Kidney tubule cell (primary cell): ENCODE measurements at regions not wholly inside any gene's neighbourhood (a gene's known extent, or its start where the extent isn't known, plus 50 kb on each side); places are given as distances from the start of the nearest gene placed in this dataset.
"Not testable (repeated sequence)": the region's sequence is repeated elsewhere in the genome, so short reads cannot be mapped to it uniquely, and the experiment has no call there.

Experiments
- DNase-seq: peaks from one replicate; pipeline ENCODE4 v3.0.0-alpha.2; 2018; ENCODE audit warnings: low spot score

DNA sequence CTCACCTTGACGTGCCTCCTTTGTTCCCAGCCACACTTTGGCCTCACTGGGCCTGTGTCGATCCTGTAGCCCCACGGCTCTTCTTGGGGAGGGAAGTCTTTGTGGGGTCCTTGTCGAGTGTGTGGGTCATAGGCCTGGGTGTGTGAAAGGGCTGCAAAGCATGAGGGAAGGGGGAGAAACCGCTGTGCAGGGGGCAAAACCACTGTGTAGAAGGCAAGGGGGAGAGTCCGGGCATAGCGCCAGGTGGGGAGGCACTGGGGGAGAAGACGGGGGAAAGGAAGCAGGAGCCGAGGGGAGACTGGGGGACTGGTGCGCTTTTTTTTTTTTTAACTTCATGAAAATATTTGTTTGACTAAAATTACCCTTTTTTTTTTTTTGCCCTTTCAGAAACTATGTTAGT lies 65.1 kb upstream of the RASD2 start:
- DNase-seq, result no peak

DNA sequence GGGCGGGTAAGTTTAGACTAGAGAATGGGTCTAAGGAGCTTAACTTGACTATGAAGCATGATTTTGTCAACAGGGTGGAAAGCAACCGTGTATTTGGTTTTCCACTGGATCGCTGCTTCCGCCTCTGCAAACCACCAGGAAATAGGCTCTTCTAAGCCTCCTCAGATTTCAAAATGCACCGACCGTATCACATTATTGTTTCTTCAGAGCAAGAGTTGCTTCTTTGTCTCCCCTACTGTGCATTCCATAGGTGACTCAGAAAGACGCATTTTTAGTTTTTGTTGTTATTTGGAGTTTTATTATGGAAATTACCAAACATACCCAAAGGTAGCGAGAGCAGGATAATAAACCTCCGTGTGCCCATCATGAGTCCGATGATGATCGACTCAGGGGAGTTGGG lies 64.3 kb upstream of the RASD2 start:
- DNase-seq, result peak; percentile 63

DNA sequence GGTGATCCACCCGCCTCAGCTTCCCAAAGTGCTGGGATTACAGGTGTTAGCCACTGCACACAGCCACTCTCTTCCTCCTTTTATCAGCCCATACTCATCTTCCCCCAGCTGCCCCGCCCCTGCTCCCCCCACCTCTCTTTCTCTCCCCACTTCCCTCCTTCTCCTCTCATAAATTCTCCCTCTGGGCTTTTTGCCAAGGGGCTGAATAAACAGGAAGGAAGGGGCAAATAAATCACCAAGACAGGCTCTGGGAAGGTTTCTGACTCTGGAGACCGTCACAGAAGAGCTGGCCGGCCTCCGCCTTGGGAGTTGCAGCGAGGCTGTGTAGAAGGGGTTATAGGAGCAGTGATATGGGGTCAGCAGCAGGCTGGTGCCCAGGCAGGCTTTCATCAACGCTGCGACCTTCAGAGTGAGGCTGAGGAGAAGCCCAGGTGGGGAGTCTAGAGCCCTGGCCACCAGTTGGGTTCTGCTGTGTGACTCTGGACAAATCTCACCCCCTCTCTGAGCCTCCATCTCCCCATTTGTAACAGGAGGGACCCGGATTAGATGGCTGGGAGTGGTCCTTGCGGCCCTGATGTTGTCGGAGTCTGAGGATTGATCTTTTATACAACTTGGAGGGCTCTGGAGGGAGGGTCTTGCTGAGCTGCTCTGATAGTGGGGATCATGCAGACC lies 62.6 kb upstream of the RASD2 start:
- peak; percentile 96 for DNase-seq

DNA sequence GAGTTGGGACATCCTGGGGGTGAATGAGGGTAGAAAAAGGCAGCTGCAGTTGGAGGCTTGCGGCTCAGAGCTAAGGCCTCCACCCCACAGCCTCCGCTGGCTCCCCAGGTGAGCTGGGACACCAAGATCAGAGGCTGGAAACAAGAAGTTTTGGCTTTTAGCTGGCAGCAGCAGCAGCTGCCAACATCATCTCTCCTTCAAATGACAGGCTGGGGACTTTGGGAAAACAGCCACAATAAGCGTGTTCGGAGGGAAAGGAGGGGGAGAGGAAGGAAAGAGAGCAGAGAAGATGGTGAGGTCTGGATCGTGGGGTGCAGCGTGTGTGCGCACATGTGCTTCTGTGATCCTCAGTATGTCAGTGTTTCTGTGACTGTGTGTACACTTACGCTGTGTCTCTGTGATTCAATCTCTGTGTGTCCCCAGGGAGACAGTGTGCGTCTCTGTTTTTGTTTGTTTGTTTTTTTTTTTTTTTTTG lies 62.0 kb upstream of the RASD2 start:
- no peak for DNase-seq

DNA sequence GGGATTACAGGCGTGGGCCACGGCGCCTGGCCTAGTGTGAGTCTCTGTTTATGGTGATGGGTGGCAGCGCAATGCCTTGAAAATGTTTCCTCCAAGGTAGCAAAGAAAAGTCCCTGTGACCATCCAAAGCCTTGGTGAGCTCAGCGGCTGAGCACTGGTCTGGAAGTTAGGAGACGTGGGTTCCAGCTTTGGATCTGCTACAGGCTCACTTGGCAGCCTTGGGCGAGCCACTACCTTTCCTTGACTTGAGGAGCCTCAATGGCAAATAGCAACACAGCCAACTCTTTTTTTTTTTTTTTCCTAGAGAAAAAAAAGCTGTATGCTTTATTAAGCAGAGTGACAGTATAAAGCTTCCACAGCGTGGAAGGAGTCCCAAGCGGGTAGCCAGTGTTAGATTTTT lies 61.3 kb upstream of the RASD2 start:
- no peak for DNase-seq

DNA sequence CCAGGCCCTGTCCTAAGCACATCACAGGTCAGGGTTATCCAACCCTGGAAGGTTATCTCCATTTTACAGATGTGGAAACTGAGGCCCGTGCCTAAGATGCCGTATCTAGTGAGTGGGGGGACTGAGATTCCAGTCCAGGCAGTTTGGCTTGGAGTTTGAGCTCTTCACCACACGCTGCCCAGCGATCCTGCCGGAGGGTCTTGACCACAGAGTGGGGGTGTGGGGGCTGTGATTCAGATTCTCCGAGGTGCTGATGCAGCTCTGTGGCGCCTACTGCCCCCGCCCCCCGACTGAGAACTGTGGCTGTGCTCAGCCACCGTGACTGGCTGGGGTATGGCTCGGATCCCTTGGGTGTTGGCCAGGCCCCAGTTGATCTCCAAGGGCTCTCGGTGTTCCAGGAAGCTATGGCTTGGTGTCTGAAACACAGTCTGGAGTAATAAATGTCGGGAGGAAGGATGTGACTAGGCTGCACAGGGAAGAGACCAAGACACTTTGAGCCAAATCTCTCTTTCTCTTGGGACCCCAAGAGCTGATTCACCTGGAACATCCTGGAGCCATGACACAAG lies 60.6 kb upstream of the RASD2 start:
- peak; percentile 86 for DNase-seq

DNA sequence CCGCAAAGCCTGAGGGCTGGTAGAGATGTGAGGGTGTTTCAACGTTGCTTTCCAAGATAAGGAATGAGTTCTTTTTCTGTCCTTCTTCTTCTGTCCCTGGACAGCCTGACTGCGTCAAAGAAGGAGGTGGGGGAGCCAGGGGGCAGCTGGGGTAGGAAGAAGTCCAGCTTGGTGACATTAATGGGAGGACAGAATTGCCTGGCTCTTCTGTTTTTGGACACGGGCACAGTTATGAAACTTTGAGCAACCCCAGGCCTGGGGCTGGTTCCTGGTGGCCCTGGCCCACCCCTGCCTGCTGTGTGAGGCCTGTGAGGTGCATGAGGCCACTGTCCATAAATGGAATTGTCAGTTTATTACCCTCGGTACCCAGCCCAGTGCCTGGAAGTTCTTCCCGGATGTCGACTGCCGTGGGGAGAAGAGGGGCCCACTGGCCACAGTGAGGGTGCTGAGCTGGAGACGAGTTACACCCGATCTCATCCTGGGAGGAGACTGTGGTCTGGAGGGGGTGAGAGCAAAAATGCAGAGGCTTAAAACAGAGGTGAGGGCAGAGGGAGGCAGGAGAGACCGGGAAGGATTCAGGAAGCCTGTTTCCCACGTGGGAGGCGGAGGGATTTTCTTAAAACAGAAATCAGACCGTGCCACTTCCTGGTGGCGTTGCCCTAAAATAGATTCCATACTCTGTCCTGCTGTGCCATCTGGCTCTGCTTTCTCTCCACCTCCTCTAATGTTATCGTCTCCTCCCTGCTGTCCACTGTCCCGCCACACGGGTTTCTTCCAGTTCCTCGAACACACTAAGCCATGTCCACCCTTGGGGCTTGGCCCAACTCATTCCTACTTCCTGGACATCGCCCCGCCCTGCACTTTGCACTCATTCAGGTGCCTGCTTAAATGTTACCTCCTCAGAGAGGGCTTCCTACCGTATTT lies 59.7 kb upstream of the RASD2 start:
- no peak for DNase-seq

DNA sequence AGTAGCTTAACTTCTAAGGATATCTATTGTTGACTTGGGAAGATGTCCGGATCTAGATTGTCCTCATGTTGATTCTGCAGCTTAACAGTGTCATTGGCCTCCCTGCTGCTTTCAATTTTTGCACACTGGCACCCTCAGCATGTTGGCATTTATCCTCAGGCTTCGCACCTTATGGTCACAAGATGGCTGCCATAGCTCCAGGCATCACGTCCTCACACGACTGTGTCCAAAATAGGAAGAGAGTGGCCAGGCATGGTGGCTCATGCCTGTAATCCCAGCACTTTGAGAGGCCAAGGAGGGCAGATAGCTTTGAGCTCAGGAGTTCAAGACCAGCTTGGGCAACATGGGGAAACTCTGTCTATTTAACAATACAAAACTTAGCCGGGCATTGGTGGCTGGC lies 58.3 kb upstream of the RASD2 start:
- no peak for DNase-seq

DNA sequence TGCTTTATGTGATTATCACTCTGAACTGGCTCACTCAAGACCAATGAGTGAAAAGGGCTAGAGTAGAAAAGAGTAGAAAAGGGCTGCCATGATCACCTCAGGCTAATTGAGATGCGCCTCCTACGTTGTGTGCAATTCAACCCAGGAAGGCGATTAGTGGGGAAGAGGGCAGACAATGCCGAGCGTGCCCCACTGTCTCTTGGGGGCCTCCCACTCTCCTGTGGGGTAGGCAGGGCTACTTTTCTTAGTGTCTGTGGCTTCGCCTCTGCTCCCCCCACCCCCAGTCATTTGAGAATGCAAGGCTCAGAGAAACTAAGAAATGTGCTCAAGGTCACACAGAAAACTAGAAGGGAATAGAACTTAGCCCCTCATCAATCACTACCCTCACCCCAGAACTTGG lies 57.7 kb upstream of the RASD2 start:
- no peak for DNase-seq

DNA sequence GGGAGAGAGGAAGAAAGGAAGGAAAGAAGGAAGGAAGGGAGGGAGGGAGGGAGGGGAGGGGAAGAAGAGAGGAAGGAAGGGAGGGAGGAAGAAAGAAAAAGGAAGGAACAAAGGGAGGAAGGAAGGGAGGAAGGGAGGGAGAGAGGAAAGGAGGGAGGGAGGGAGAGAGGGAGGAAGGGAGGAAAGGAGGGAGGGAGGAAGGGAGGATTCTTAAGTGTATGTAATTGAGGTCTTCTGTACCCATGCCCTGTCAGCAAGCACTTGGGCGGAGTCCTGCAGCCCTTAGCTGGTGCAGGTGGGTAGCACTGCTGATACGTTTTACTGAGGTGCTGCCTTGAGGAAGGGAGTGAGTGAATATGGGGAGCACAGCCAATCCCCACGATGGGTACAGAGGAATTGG lies 56.9 kb upstream of the RASD2 start:
- no peak for DNase-seq

DNA sequence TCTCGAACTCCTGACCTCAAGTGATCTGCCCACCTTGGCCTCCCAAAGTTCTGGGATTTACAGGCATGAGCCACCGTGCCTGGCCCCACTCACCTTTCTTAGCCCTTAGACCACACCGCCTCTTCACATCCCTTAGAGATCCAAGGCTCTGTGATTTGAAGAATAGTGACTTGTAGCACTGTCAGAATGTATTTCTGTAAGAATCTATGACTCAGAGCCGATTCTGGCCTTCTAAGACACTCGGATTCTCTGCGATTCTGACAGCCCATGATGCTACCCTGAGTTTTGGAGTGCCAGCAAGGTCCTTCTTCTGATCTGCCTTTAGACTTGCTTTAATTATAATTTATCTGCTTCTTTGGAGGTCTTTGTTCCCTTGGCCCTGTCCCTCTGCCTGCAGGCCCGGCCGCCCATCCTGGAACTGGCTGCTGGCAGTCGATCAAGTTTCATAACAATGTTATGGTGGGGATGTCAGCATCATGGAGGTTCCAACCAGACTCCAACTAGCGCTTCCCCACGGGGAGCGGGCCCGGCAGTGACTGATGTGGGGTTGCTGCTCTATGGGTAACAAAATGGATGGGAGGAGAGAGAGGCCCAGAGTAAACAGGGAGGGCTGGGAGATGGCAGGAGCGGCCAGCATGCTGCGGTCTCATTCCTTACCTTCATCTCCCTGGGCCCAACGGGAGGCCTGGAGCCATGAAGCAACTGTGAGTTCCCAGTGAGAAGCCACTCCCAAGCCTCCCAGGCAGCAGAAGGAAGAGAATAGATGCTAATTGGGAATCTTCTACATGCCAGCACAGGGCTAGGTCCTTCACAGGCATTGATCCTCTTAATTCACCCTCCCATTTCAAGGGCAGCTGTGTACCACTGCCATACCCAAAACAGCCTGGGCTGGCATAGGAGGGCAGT lies 55.7 kb upstream of the RASD2 start:
- DNase-seq, result no peak

DNA sequence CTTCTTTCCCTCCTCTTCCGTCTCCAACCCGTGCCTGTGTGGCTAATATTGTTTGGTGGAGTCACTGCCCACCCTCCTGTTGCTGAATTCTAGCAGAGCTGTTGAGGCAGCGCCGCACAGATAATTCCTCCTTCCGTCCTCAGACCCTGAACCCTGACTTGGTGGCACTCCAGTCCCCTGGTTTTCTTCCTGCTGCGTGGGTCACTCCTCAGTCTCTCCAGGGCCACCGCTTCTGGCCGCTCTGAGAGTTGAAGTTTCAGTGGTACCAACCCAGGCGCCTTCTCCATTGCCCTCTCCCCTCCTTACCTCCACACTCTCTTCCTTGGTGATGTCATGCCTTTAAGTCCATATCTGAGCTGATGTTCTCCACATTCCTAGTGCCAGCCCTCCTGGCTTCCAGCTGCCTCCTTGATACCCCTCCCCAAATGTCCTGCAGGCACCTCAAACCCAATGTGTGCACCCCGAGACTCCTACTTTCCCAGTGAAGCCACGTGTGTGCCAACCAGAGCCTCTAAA lies 54.5 kb upstream of the RASD2 start:
- no peak for DNase-seq

DNA sequence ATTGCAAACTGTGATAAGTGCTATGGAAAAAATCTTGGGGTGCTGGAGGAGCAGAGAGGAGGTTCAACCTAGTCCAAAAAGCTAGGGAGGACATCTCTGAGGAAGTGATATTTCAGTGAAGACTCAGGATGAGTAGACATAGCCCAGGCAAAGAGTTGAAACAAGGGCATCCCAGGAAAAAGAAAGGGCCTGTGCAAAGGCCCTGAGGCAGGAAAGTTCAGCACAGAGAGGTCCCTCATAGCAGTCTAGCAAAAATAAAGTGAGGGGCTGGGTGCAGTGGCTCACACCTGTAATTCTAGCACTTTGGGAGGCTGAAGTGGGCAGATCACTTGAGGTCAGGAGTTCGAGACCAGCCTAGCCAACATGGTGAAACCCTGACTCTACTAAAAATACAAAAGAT lies 53.0 kb upstream of the RASD2 start:
- DNase-seq, result not testable (repeated sequence)

DNA sequence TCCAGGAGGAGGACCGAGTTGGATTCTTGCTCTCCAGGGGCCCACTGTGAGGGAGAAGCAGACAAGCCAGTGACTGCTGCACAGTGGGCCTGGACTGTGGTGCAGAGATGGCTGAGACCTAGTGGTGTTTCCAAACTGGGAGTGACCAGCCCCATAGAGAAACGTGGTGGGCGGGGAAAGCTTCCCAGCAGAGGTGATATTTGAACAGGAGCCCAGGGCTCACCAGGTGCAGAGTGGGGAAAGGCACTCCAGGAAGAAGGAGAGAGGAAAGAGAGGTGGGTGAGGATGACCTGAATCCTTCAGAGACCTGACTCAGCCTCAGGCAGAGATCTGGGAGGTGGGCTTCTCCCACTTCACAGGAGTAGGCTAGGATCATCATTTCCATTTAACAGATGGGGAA lies 52.1 kb upstream of the RASD2 start:
- no peak for DNase-seq

DNA sequence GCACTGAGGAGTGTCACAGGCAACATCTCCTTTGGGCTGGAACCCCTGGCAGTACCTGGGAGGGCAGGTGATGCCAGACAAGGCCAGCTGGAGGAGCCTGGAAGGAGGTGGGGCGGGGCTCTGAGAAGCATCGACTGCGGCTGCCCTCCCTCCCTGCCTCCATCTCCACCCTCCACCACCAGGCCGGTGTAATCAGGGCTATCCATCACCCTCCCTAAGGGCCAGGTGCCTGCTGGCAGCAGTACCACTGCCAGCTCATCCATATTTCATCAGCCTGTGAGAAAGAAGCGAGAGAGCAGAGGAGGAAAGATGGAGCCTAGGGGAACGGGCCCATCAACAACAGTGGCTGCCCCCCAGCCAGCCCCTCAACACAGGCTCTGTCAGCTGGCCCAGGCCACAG lies 51.4 kb upstream of the RASD2 start:
- no peak for DNase-seq
